ENCODE measurements at regions not wholly inside any gene's neighbourhood (a gene's known extent, or its start where the extent isn't known, plus 50 kb on each side); places are given as distances from the start of the nearest gene placed in this dataset.

- TF ChIP-seq, protein P1, sequence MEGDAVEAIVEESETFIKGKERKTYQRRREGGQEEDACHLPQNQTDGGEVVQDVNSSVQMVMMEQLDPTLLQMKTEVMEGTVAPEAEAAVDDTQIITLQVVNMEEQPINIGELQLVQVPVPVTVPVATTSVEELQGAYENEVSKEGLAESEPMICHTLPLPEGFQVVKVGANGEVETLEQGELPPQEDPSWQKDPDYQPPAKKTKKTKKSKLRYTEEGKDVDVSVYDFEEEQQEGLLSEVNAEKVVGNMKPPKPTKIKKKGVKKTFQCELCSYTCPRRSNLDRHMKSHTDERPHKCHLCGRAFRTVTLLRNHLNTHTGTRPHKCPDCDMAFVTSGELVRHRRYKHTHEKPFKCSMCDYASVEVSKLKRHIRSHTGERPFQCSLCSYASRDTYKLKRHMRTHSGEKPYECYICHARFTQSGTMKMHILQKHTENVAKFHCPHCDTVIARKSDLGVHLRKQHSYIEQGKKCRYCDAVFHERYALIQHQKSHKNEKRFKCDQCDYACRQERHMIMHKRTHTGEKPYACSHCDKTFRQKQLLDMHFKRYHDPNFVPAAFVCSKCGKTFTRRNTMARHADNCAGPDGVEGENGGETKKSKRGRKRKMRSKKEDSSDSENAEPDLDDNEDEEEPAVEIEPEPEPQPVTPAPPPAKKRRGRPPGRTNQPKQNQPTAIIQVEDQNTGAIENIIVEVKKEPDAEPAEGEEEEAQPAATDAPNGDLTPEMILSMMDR (IDR thresholded peaks at IDR 0.05), result no peak
- no peak for TF ChIP-seq POLR2A (IDR thresholded peaks at IDR 0.05)
These were observed 210.8 kb downstream of the TBXT start for GRCh38 chr6:165956874-165957273.

Data from right lobe of liver (tissue), 4 donors.